ENCODE measurements at regions not wholly inside any gene's neighbourhood (a gene's known extent, or its start where the extent isn't known, plus 50 kb on each side); places are given as distances from the start of the nearest gene placed in this dataset.

DNA sequence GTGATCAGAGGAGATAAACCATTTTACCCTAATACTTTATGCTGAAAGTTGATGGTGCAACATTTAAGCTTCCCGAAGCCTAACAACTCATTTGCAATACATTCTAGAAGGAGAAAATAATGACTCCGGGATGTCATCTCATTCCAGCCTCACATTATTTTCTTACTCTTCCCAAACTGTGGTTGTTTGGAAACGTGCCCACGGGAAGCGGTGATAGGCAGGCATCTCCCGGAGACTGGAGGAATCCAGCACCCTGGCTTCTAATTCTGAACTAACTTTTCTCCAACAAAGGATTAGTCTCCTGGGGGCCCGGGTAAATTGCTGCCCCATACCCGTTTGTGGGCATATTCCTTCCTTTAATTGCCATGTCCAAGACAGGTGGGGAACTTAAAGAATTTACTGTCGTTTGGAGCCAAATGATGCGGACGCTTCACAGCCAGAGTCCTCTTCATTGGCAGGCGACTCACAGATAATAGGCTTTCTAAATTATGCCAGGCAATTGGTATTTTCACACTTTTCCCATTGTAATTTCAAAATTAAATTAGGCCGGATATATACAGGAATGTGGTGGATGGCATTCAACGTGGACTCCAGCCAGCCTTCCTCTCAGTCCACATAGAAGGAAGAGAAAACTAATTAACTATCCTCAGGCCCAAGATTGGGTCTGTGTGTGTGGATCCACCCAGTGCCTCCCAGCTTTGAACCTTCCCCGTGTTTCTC lies 278.1 kb downstream of the AJAP1 start:
- no peak for DNase-seq (ENCODE audit: low read depth, low spot score)

DNA sequence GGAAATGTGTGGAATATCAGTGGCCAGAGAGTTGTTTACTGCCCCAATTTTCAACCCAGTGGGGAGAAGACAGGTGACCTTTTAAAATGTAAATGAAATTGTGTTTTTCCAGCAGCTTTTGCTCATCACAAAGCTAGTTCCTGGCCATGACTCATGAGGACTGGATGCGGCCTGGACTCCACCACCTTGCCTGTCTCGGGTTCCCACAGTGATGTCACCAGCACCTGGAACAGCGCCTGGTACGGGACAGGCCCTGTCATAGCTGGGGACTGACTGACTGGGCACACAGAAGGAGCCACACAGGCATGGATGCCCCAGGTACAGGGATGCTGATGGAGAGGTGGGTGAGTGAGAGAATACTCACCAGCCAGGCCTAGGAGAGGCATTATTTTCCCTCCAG lies 277.1 kb downstream of the AJAP1 start:
- no peak for DNase-seq (ENCODE audit: low read depth, low spot score)

DNA sequence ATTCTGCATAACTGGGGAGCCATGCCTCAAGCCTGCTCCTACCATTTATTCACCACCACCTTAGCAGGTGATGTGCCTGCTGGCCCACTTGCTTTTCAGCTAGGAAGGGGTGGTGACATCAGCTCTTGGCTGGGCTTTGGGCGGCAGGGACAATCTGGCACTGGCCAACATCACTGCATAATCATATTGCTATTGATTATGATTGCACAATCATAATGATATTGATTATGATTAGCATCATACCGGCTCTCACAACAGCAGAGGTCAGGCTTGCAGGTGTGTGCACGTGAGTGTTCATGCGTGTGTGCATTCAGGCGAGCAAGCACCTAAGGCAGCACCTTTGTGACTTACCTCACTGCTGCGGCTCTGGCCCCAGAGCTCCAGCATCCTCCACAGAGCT lies 273.8 kb downstream of the AJAP1 start:
- no peak for DNase-seq (ENCODE audit: low read depth, low spot score)

DNA sequence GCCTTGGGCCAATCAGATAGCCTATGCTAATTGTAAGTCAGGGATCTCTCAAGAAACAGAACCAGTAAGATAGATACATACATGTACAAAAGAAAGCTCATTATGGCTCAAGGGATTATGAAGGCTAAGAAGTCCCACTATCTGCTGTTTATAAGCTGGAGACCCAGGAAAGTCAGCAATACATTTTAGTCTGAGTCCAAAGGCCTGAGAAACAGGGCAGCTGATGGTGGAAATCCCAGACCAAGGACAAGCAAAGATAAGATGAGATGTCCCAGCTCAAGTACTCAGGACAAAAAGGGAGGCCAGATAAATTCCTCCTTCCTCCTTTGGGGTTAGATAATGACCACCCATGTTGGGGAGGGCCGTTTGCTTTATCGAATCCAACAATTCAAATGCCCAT lies 269.9 kb downstream of the AJAP1 start:
- no peak for DNase-seq (ENCODE audit: low read depth, low spot score)

DNA sequence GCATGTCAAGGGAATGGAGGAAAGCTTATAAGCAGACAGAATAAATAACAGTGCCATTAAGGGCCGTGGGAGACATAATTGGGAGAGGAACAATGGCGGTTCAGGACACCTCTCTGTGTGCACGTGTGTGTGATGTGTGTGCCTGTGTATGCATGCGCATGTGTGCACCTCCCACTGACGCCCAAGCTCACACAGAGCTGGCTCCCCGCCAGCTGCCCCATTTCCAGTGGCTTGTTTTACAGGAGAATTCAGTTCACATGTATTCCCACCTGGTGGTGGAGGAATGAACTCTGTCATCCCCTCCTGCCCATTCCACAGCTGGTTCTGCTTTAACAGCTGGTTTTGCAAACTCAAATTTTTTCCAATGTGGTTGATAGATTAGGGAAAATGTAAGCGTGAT lies 262.2 kb downstream of the AJAP1 start:
- no peak for DNase-seq (ENCODE audit: low read depth, low spot score)

DNA sequence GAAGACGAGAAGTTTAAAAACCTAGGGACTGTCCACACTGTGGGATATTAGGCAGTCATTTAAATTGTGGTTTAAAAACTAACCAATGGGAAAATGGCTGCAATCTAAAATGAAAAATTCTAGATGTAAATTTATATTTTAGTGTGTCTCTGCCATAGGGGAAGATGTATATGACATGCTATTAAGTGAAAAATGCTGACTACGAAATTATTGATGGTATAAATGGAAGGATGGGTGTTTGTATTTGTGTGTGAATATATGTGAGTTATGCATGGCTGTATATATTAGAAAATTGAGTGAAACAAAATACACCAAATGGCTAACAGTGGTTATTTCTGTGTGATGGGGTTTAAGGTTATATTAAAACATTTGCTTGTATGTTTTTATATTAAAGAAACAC lies 260.7 kb downstream of the AJAP1 start:
- no peak for DNase-seq (ENCODE audit: low read depth, low spot score)

DNA sequence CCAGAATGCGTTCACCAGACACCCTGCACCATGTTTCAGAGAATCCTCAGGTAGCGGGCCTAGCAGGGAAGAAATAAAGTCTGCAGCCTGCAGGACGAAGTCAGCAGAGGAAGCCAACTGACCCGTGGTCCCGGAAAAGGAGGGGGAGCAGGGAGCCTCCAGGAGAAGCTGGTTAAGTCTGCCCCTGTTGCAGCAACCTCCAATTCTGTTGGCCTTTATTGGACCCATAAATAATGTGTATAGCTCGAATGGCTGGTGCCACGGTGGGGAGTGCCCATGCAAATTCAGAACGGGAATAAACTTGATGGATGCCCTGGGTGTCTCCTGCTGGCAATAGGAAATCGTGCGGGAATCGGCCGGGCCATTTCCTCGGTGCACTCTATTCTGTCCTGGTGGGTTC lies 254.1 kb downstream of the AJAP1 start:
- no peak for DNase-seq (ENCODE audit: low read depth, low spot score)

DNA sequence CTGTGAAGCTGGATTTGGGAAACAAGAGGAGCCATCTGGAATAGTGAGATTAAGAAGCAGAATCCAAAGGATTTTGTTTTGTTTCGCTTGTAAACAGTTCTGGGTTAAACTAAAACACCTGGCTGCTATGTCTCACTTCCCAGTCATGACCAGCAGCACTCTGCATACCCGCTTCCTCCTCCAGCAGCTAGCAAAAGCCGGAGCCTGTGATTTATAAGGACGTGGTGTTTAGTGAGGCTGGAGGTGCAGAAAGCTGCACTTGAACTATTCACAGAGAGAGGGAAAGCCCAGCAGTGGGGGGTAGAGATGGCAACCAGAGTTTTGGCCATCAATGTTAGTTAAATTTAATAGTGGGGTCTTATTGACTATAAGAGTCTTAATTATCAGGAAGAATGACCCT lies 240.2 kb downstream of the AJAP1 start:
- no peak for DNase-seq (ENCODE audit: low read depth, low spot score)

DNA sequence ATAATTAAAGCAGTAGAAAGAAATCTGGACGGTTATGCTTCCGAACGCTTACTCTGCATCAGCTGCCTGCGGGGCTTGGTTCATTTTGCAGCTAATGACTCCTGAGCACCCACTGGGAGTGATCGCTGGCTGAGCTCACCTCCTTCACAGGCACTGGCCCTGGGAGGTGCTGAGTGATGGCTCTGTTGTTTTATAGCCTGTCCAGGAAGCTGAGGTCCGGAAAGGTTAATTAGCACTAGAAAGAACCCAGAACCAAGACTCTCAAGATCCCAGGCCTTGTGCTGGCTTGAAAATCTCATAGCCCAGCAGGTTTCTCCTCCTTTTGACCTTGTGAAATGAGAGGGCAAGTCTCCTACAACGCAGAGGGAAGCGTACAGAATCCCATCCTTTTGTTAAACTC lies 226.2 kb downstream of the AJAP1 start:
- DNase-seq (ENCODE audit: low read depth, low spot score), result no peak

DNA sequence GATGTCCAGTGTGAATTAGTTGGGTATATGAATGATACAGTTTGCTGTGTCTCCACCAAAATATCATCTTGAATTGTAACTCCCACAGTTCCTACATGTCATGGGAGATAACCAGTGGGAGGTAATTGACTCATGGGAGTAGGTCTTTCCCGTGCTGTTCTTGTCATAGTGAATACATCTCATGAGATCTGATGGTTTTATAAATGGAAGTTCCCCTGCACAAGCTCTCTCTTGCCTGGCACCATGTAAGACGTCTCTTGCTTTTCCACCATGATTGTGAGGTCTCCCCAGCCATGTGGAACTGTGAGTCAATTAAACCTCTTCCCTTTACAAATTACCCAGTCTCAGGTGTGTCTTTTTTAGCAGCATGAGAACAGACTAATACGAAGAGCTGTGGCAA lies 223.0 kb downstream of the AJAP1 start:
- no peak for DNase-seq (ENCODE audit: low read depth, low spot score)

DNA sequence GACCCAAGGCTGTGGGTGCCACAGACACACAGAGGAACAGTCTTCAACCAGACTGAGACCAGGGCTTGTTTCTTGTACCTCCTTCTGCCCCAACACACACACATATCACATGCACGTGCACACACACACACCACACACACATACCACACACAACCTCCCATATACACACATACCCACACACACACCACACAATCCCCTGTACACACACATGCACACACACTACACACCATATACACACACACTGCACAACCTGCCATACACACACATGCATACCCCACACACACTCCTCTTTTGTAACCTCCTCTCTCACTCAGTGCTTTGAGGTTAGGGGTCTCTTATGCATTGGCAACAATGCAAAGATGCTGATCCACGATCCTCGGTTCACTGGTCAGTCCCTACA lies 217.0 kb downstream of the AJAP1 start:
- DNase-seq (ENCODE audit: low read depth, low spot score), result no peak

DNA sequence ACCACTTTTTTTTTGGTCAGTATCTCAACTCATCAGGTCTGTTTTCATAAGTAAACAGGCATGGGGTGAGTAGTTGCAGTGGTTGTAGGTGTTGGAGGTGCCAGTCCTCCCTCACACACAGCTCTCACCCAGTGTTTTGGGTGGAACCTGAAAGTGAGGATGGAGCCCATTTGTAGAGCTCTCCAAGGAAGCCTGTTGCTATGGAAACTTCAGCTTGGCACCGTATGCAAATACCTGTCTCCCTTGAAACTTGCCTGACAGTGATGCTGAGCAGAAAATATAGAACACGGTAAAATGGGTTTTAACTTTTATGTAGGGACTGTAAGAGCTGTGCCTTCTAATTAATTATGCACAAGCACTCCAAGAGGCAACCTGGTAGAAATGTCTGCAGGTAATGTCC lies 214.1 kb downstream of the AJAP1 start:
- no peak for DNase-seq (ENCODE audit: low read depth, low spot score)

DNA sequence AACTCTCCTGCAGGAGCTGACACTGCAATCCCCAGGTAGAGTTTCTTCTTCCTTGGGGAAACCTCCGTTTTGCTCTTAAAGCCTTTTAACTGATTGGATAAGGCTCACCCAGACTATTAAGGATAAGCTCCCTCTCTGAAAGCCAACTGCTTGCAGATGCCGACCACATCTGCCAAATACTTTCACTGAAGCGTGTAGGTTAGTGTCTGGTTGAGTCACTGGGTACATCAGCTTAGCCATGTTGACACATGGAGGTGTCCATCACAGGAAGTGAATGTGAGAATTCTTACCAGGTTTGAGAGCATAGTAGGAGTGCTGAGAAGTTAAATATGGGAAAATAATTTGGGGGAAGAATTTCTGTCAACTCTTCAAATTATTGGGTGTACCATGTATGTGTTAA lies 202.0 kb downstream of the AJAP1 start:
- DNase-seq (ENCODE audit: low read depth, low spot score), result no peak

DNA sequence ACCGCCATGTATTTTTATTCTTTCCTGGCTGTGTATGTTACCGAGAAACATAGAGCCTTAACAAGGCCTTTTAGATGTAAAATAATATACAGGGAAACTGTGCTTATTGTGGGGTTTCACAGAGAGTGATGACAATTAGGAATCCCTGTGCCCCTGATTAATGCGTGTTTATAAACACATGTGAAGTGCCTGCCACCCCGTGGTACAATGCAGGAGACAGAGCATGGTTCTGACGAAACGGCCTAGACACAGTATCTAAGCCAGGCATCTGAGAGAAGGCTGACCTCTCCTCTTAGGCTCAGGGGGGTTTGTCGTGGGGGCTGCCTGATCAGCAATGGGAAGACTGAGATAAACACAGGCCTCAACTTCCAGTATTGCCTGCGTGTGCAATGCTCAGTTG lies 200.0 kb downstream of the AJAP1 start:
- no peak for DNase-seq (ENCODE audit: low read depth, low spot score)

DNA sequence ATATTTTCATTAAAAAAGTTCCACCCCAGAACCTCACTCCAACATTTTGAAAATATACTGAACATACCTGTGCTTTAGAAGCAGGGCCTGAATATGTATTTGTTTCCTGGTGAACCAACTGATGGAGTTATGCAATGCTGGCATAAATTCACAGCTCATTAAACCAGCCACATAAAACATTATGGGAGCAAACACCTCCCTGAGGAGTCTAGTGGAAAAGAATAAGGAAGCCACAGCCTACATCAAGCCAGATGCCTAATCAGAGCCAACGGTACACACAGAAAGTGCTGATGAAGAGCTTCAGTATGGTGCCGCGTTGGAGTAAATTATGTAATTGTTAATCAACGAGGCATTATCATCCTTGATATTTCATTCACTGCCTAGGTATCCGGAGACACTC lies 199.5 kb downstream of the AJAP1 start:
- DNase-seq (ENCODE audit: low read depth, low spot score), result no peak

DNA sequence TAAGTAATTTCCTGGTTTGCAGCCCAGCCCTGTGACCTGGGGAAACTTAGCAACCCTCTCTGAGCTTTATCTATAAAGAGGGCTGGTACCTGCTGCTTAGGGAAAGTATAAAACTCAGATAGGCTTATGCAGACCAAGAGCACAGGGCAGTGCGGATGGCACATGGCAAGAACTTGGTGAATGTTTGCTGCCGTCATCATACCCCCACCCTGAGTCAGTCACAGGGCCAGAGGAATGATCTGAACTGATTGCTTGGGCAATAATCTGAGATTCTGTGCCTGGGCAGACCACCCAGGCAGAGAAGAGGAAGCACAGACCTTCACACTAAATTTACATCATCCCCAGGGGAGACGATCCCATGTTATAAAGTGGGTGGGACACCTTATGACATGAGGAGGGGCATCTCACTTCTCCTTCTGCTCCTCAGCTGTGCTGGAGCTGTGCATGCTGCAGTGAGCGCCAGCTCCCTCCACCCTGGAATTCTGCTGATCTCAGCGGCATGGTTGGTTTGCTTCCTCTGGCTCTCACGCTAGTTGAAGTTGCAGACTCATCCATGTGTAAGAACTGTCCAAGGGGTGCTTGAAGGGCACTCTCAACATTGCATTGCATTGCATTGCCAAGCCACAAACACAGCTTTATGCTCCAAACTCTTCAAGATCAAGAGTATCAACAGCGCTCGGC lies 197.1 kb downstream of the AJAP1 start:
- no peak for DNase-seq (ENCODE audit: low read depth, low spot score)

DNA sequence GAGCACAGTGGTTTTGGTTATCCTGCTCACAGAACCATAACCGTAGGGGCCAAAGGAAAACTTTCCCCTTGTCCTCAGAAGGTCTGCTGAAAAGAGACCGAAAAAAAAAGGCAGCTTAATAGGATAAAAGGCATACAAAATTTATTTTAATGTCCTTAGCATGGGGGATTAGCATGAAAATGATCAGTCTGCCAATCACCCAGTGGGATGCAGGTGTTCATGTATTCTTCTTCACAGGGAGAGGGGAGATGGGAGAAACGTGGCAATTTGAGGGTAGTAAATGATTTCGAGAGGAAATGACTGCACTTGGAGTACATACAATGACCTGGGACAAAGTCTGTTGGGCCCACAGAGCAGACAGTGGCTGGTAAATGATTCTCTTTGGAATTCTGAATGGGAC lies 194.0 kb downstream of the AJAP1 start:
- DNase-seq (ENCODE audit: low read depth, low spot score), result no peak

DNA sequence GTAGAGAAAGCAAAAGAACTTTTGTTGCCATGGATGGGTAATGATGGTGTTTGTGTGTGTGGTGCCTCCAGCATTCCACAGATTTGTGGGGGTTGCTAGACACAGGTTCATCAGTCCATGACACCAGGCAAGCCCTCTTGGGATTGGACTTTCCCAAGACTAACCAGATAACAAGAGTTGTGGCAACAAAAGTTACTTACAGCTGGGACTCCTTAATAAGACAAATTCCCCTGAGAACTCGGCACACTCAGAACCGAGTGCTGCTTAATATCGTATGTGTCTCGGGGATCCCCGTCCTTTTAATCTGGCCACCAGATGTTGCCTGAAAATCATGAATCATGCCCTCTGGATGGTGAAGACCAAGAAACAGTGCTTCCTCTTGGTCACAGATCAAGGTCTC lies 193.3 kb downstream of the AJAP1 start:
- no peak for DNase-seq (ENCODE audit: low read depth, low spot score)
